Retina (tissue), 1 donor: ENCODE measurements at regions not wholly inside any gene's neighbourhood (a gene's known extent, or its start where the extent isn't known, plus 50 kb on each side); places are given as distances from the start of the nearest gene placed in this dataset.
"Not testable (repeated sequence)": the region's sequence is repeated elsewhere in the genome, so short reads cannot be mapped to it uniquely, and the experiment has no call there.

Experiments
- DNase-seq: peaks from one replicate; pipeline ENCODE4 v3.0.0-alpha.2; 2016

GRCh38 chr5:58012102-58012501 is 447.8 kb downstream of the PLK2 start:
- no peak for DNase-seq

- no peak for DNase-seq
Observed at GRCh38 chr5:58011301-58011700, 448.6 kb downstream of the PLK2 start.

GRCh38 chr5:58009754-58010153 is 450.1 kb downstream of the PLK2 start:
- no peak for DNase-seq

GRCh38 chr5:58002323-58002722 is 457.6 kb downstream of the PLK2 start:
- DNase-seq: no peak

GRCh38 chr5:57993866-57994265 is 466.0 kb downstream of the PLK2 start:
- DNase-seq: no peak

- no peak for DNase-seq
Observed at GRCh38 chr5:57989378-57989777, 470.5 kb downstream of the PLK2 start.

- no peak for DNase-seq
Observed at GRCh38 chr5:57988813-57989212, 471.1 kb downstream of the PLK2 start.

- no peak for DNase-seq
Observed at GRCh38 chr5:57987552-57987951, 472.3 kb downstream of the PLK2 start.

GRCh38 chr5:57986761-57987341 is 473.0 kb downstream of the PLK2 start:
- DNase-seq: no peak

GRCh38 chr5:57983426-57983825 is 476.5 kb downstream of the PLK2 start:
- DNase-seq: no peak

- no peak for DNase-seq
Observed at GRCh38 chr5:57979671-57980070, 480.2 kb downstream of the PLK2 start.

GRCh38 chr5:57976506-57976905 is 483.4 kb downstream of the PLK2 start:
- no peak for DNase-seq

- not testable (repeated sequence) for DNase-seq
Observed at GRCh38 chr5:57972099-57972498, 487.8 kb downstream of the PLK2 start.

GRCh38 chr5:57960569-57960968 is 478.0 kb upstream of the ACTBL2 start:
- DNase-seq: no peak

- no peak for DNase-seq
Observed at GRCh38 chr5:57956636-57957035, 474.0 kb upstream of the ACTBL2 start.

GRCh38 chr5:57955511-57955910 is 472.9 kb upstream of the ACTBL2 start:
- DNase-seq: no peak

GRCh38 chr5:57953792-57954191 is 471.2 kb upstream of the ACTBL2 start:
- no peak for DNase-seq

- no peak for DNase-seq
Observed at GRCh38 chr5:57950616-57951228, 468.1 kb upstream of the ACTBL2 start.

GRCh38 chr5:57948091-57948490 is 465.5 kb upstream of the ACTBL2 start:
- DNase-seq: no peak

GRCh38 chr5:57947181-57947580 is 464.6 kb upstream of the ACTBL2 start:
- DNase-seq: no peak

GRCh38 chr5:57940879-57941278 is 458.3 kb upstream of the ACTBL2 start:
- DNase-seq: no peak

GRCh38 chr5:57940236-57940635 is 457.6 kb upstream of the ACTBL2 start:
- no peak for DNase-seq

- no peak for DNase-seq
Observed at GRCh38 chr5:57939771-57940170, 457.2 kb upstream of the ACTBL2 start.

GRCh38 chr5:57939335-57939734 is 456.7 kb upstream of the ACTBL2 start:
- DNase-seq: no peak

GRCh38 chr5:57938174-57938557 is 455.6 kb upstream of the ACTBL2 start:
- no peak for DNase-seq
